ENCODE measurements at regions not wholly inside any gene's neighbourhood (a gene's known extent, or its start where the extent isn't known, plus 50 kb on each side); places are given as distances from the start of the nearest gene placed in this dataset.
A peak's percentile ranks its signal among the peaks of the same experiment; 100 is the strongest.
"Not testable (repeated sequence)": the region's sequence is repeated elsewhere in the genome, so short reads cannot be mapped to it uniquely, and the experiment has no call there.

GRCh38 chr7:85875398-85875797 is 688.5 kb upstream of the SEMA3D start:
- no peak for DNase-seq

GRCh38 chr7:85866540-85866939 is 679.7 kb upstream of the SEMA3D start:
- DNase-seq, result no peak

- DNase-seq, result peak; percentile 19 to 59
Observed at GRCh38 chr7:85851571-85852193, 664.8 kb upstream of the SEMA3D start.

- DNase-seq, result no peak
Observed at GRCh38 chr7:85850381-85850780, 663.5 kb upstream of the SEMA3D start.

GRCh38 chr7:85840554-85840953 is 653.7 kb upstream of the SEMA3D start:
- peak; percentile 33 to 76 for DNase-seq

GRCh38 chr7:85833066-85833465 is 646.2 kb upstream of the SEMA3D start:
- DNase-seq, result no peak

- no peak for DNase-seq
Observed at GRCh38 chr7:85830982-85831381, 644.1 kb upstream of the SEMA3D start.

- DNase-seq, result peak; percentile 43 to 76
Observed at GRCh38 chr7:85829817-85830432, 643.1 kb upstream of the SEMA3D start.

GRCh38 chr7:85829176-85829575 is 642.3 kb upstream of the SEMA3D start:
- no peak for DNase-seq

DNA sequence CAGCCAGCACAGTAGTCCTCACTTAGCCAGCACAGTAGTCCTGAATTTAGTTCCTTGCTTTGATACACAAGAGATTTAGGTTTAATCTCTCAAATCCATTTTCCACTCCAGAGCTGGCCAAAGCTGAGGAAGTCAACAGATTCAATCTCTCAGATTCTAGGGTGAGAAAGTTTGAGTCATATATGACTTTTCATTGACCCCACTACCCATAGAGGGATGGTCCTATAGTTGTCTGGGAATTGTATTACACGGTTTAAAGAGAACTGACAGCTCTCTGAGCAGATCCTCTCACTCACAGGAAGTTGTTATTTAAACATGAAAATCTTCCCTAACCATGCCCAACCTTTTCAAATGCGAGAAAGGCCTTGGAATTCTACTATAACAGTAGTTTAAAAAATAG is 641.8 kb upstream of the SEMA3D start:
- no peak for DNase-seq

DNA sequence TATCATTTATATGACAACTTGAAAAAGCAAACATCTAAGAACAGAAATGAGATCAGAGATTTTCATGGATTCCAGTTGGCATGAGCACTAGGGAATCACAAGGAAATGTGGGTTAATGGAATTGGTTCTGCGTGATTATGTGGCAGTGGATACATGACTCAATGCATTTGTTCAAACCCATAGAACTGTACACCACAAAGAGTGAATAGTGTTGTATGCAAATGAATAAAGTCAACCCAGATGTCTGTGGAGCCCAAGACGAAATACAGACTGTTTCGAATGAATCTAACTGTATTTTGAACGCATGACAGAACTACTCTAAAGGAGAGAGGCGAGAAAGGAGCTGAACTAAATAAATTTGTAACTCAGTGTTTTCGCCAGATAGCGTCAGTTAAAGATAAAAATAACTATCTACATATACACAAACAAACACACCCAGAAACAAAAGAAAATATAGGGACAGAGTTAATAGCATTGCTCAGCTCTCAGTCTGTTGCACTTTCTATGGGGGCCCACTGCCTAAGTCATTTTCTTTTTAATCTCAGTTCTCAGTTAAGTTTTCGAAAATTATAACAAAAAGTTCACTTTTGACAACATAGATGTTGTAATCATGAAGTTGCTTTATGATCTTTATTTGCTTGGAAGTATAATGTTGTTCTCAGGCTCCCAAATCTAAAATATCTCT is 636.7 kb upstream of the SEMA3D start:
- DNase-seq, result no peak

DNA sequence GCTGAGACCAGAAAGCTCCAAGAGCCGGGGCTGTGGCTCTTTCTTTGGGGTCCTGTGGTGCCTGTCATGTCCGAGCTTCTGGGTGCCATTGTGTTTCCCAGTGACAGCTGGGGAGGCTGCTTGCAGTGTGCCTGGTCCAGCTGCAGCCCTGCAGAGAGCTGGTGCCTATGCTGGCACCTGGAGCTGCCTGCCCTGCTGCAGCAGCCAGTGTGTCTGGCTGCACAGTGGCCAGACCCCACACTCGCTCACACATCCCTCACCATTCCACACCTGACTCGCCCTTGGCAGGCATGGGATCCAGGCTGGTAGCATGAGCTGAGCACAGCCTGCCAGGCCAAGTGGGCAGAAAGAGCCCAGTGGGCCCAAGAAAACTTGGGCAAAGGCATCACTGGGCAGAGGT is 635.1 kb upstream of the SEMA3D start:
- no peak for DNase-seq

- DNase-seq, result no peak
Observed at GRCh38 chr7:85820702-85821443, 634.0 kb upstream of the SEMA3D start.

GRCh38 chr7:85815526-85815925 is 628.7 kb upstream of the SEMA3D start:
- no peak for DNase-seq

GRCh38 chr7:85806321-85806720 is 619.5 kb upstream of the SEMA3D start:
- no peak for DNase-seq

GRCh38 chr7:85805656-85806055 is 618.8 kb upstream of the SEMA3D start:
- DNase-seq, result no peak

GRCh38 chr7:85805249-85805648 is 618.4 kb upstream of the SEMA3D start:
- no peak for DNase-seq

DNA sequence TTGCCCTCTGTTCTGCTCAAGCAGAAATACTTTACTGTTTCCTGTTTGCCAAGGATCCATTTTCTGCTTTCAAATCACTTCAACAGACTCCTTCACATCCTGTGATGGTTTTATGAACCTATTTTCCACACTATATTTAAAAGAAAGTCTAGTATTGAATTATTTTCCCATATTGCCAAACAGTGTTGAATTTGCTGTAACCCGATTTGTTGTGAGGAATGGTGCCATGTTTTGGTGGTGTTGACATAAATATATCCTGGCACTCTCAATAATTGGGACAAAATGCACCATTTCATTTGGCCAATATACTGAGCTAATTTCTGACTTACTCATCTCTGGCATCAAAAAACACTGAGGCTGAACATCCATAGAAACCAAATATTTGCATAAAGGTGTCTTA is 615.4 kb upstream of the SEMA3D start:
- peak in 1 of 2 experiments; percentile 23 for DNase-seq

DNA sequence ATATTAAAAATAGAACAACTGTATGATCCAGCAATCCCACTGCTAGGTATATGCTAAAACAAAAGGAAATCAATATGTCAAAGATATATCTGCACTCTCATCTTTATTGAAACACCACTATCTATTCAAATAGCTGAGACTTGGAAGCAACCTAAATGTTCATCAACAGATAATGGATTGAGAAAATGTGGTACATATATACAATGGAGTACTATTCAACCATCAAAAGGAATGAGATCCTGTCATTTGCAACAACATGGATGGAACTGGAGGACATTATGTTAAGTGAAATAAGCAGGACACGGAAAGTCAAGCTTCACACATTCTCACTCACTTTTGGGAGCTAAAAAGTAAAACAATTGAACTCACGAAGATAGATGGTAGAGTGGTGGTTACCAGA is 610.1 kb upstream of the SEMA3D start:
- no peak for DNase-seq

GRCh38 chr7:85791098-85791497 is 604.2 kb upstream of the SEMA3D start:
- DNase-seq, result not testable (repeated sequence)

- no peak for DNase-seq
Observed at GRCh38 chr7:85781606-85782005, 594.8 kb upstream of the SEMA3D start.

DNA sequence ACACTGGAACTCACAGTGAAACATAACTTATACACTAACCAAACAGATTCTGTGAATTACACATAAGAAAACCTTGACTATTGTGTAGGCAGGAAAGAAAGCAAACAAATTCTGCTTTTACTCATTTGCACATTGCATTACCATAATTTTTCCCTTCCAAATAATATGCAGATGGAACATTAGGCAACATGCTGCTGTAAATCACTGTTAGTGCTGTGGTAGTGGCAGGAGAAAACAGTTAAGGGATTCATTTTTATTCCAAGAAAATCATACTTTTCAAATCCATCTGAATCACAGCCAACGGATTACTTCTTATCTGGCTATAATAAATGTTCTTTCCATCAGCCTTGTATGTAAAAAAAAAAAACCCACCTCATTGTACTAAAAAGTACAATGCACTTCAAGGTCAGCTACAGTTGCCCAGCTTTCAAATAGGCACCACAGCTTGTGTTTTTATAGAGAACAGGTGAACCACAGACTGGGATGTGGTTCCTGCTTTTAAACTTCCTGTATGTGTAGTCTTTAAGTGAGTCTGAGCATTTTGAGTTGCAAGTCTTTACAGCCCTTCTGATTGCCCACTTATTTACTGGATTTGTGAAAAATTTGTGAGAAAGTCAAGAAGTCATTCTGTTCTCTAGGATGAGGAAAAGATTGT is 590.0 kb upstream of the SEMA3D start:
- DNase-seq, result peak in 1 of 2 experiments; percentile 14

DNA sequence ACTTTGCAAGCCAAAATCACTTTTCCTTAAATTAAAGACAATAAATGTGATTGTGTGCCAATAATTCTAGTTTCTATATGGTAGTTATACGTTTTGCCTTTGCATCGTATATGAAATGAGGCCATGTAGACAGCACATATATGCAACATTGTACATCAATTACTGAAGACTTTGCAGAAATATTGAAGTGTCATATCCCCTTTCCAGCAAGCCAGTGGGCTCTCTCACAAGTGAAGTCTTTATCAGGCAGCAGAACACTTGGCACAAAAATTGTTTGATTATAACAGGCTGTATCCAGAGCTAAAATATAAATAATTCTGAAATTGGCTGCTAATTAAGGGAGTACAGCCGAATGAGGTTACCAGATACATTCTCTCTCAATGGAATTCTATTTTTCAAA is 588.6 kb upstream of the SEMA3D start:
- no peak for DNase-seq

All from NCI-H2081 (cell line).